HuH-7 (cell line): ENCODE measurements at regions not wholly inside any gene's neighbourhood (a gene's known extent, or its start where the extent isn't known, plus 50 kb on each side); places are given as distances from the start of the nearest gene placed in this dataset.
"Not testable (repeated sequence)": the region's sequence is repeated elsewhere in the genome, so short reads cannot be mapped to it uniquely, and the experiment has no call there.

ENCODE experiments used
- DNase-seq: peaks from one replicate; pipeline ENCODE4 v3.0.0; 2011; ENCODE audit warnings: low spot score

DNA sequence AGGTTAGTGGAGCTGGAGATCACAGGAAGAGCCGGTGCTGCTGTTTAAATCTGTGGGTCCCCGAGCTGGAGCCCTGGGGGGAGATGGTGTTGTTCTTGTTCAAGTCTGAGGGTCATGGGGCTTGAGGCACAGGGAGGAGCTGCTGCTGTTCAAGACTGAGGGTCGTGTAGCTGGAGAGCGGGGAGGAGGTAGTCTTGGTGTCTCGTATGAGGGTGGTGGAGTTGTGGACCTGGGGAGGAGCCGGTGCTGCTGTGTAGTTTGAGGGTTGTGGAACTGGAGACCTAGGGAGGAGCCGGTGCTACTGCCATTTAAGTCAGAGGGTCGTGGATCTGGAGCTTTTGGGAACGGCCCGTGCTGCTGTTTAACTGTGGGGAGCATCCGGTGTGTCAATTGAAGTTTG is 112.2 kb upstream of the SULF2 start:
- DNase-seq = no peak

DNA sequence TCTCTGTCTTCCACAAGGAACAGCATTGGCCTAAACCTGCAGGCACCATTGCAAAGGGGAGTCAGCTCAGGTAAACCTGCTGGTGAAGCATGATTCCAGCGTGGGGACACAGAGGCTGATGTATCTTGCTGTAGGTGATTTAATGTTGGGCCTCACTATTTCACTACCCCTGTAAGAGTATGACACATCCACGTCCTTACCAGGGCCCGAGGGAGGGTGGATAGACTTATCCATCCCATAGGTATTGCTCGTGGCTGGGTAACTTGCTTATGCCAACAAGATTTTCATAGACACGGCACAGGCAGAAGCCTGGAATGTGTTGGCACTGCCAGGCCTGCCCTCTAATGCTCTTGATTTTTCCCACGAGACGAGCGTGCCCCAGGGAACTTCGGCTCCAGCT is 107.4 kb upstream of the SULF2 start:
- not testable (repeated sequence) for DNase-seq

DNA sequence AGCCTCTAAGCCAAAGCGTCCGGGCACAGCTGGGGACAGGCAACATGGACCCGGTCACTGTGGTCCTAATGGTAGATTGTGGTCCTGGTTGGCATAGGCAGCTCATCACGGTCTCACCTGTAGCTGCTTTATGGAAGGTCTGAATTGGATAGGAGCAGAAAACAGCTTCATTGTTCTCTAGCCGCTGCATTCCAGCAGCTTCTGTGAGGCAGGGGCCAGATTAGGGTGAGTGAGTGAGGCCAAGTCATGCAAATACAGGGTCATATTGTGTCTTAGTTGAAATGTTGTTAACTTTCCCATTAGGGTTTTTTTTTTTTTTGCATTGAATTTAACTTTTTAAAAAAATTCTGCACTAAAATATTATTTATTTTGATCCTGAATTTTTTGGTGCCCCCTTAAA is 105.4 kb upstream of the SULF2 start:
- not testable (repeated sequence) for DNase-seq

DNA sequence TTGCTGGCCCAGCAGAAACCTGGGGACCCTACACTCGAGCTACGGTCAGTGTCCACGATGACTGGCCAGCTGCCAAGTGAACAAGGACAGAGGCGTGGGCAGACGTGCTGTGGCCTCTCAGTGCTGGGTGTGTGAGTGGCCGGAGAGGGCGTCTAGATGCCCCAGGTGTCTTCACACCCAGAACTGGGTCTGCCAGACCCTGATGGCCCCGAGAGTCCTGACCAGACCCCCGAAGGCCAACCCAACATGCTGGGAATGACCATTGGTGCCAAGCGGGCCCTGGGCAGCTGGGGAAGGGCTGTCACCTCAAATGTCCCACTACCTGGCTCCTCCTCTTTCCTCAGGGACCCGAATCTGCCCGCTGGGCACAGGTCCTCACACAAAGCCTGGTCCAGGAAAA is 104.5 kb upstream of the SULF2 start:
- not testable (repeated sequence) for DNase-seq

DNA sequence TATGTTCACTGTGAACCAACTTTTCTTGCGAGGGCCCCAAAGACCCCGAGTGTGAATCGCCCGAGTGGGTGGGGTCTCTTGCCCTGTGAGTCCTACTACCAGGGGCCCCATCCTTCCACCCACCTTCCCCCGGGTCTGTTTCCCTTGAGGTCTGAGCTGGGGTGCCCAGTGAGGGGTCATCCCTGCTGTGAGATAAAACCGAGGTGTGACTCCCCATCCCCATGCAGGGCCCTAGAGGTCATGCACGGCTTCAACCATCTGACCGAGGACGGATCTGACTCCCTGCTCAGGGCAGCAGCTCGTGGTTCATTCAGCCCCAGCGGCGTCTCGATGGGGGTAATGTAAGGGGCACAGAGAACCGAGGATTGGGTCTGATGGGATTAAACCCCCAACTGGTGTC is 103.1 kb upstream of the SULF2 start:
- no peak for DNase-seq

DNA sequence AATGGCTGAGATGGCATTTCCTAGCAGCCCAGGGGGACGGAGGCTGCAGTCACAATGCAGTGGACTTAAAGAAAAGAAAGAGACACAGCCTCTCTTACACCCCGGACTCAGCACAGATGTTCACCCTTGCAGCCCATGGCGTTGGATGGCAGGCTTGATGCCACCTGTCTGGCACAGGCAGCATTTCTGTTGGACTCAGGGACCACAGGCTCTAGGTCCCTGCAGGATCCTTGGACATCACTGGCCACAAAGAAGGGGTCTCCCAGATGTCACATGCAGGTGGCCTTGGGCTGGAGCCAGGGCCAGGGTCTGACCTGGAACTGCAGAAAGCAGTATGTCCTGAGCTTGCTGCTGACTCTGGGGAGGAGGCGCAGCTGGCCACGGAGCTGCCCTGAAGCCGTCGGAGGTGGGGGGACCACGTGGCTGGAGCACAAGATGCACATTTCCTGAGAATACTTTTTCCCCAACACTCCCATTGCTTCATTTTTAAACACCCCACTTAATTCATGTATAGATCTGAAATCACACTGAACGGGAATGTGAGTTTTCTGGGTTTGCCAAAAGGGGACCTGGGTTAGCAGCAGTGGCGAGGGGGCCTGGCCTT is 102.3 kb upstream of the SULF2 start:
- no peak for DNase-seq

DNA sequence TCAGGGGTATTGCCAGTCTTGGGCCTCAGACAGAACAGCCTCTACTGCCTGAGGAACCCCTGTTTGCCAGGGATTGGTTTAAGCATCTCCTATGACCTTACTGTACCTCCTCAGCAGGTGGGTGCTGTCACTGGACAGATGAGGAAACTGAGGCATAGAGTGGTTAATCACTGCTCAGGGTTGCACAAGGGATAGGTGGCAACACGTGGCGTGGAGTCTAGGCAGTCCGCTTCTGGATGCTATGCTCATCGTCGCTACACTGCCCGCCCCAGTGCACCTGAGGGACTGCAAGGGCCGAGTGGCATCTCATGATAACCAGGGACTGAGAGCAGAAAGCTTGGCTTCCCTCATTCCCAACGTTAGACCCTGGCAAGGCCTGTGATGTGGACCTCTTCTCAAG is 101.8 kb upstream of the SULF2 start:
- no peak for DNase-seq

DNA sequence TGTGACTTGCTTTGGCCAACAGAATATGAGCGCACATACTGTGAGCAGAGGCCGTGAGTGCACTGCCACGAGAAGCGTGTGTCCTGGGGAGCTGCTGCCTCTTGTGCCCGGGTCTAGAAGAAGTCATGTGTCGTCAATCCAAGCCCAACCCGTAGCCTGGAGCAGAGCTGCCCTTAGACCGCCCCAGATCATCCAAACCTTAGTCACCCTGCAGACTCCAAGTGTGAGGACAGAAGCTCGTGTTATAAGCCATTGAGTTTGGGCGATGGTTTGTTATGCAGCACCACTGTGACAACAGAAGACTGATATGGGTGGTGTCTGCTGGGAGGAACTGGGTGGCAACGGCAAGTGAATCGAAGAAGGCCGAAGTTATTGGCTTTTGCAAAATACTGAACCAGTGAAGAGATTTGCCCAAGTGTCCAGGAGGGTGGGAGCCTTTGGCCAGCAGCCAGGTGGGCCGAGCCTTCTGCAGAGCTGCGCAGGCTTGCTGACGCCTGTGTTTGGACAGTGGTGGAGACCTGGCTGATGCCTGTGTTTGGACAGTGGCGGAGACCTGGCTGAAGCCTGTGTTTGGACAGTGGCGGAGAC is 101.3 kb upstream of the SULF2 start:
- DNase-seq = no peak

DNA sequence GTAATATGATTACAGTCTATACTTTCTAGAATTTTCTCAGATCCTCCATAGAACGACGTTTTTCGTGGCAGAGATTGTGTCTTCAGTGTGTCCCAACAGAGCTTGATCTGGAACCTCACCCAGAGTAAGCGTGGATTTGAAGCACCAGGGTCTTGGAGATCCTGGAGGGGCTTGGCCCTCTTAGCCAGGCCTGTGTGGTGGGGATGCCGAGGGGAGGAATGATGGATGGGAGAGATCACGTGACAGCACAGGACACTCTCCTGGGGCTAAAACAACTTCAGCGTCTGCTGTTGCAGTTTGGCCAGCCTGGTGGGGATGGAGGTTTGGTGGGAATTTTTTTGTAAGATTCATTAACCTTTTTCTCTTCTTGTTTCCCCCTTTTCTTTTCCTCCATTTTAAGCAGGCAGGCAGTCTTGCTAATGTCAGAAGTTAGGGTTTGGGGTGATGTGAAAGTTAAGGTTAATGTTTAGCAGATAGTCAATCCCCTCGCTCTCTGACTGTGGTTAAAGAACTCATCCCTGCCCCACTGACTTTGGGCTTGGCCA is 100.7 kb upstream of the SULF2 start:
- no peak for DNase-seq

DNA sequence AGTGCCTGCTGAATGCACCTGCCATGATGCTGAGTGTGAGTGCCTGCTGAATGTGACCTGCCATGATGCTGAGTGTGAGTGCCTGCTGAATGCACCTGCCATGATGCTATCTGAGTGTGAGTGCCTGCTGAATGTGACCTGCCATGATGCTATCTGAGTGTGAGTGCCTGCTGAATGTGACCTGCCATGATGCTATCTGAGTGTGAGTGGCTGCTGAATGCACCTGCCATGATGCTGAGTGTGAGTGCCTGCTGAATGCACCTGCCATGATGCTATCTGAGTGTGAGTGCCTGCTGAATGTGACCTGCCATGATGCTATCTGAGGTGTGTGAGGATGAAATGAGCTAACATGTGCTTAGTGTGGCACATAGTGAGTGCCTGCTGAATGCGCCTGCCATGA is 98.7 kb upstream of the SULF2 start:
- not testable (repeated sequence) for DNase-seq

DNA sequence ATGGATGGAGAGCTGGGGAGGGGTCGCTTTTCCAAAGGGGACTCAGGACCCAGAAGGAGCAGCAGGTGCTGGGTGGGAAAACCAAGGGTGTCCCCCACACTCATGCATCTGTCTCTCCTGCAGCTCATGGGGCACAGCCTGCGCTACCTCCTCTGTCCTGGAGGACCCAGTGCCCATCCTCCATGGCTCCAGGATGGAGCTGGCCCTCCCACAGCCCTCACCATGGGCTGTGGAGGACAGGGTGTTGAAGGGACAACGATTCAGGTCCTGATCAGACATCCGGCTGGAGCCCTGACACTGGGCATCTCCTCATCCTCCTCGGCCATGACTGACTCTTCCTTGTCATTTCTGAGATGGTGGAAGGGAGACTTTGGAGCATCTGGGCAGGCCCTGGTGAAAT is 97.9 kb upstream of the SULF2 start:
- DNase-seq = no peak

DNA sequence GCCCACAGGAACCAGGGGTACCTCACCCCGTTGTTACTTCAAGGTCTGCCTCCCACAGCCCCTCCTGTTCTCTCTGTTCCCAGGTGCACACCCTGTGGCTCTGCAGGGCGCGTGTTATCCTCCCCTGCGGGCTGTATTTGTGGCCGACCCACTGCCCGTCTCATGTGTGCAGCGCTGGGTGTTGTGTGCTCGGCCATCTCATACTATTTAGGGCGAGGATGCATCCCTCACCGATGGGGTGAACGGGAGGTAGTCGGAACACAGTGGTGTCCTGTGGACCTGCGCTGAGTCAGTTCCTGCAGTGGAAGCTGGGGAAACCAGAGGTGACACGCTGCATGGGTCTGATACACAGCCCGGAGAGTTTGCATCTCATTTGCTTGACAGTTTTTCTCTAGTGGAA is 94.5 kb upstream of the SULF2 start:
- no peak for DNase-seq

DNA sequence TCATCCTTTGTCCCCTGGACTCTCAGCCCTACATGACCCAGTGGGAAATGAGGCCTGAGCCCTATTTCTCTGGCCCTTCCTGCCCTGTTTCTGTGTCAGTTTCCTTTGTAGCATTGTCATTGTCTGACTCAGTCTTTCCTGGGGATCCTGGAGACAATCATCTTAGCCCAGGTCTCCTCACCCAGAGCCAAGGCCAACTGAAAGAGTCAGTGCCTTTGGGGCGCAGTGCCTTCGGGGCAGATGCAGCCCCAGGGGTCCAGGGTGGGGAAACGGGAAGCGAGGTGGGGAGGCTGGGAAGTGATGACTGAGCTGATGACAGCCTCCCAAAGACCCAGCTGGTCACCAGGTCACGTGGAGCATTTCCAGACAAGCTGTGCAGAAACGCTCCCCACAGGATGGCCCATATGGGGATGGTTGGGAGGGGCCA is 93.3 kb upstream of the SULF2 start:
- no peak for DNase-seq

DNA sequence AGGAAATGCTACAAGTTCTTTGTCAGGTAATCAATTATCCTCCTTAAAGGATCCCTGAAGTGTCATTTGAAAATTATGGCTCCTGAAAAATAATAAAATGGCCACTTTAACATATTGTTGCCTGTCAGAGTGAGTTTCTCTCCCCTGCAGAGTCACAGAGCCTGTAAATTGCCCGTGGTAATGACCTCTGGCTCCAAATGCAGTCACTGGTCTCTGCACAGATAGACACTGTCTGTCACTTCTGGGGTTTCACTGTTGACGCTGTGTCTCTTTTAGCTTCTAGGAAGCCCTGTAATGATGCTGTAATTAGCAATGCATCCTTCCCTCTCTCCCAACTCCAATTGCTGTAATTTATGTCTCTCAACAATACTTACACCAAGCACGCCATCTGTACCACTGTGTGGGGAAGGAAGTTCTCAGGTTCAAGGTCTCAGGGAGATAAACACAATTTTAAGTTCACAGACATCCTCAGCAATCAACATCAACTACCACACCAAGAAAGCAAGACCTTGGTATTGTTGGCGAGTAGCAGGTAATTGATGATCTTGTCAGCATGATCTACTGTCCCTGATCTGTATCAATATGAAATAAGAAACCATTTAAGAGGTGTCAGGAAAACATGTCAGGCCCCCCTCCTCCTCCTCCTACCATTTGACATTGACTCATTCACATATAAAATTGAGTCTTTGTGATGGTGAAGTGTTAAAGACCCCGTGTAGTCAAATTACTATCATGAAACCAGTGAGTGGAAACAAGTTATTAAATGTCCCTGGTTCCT is 91.2 kb upstream of the SULF2 start:
- no peak for DNase-seq

DNA sequence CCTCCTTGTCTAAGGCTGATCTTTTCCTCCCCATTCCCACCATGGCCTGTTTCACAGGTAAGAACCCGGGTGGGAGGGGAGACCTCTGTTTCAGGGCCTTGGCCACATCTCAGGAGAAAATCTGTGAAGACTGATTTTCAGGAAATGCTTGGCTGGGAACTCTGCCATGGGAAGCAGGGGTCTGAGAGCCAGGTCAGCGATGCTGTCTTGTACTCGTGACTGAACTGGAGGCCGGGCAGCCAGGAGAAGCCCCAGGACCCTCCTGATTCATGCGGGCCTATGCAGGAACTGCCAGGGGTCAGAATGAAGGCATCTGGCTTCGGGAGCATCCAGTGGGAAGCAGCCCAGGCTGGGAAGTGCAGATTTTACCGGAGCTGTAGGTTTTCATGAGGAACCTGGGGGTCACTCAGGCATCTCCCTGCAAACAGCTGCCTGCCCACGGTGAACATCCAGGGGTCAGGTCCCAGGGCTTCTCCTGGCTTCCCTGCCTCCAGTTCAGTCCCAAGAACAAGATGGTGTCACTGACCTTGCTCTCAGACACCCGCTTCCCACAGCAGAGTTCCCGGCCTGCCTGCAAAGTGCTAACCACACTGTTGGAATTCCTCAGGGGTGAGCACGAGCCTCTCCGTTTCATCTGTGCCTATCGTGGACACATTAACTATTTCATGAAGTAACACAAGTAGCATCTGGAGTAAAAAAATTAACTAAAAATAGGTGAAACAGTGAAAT is 90.2 kb upstream of the SULF2 start:
- DNase-seq = no peak

DNA sequence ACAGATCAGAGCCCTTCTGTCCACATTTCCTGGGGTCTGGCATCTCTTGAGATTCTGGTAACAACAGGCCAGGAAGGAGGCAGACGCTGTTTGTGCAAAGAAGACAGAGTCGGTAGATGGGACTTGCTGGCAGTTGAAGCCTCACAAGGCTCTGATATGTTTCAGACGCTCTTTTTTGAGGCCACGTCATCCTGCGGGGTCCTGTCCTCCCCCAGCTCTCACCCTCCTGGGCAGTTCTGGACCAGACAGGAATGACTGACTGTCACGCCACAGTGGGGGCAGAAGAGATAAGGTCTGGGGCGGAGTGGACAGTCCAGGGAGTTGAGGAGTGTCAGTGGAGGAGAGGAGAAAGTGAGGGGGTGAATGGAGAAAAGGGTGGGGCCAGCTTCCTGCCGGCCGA is 87.1 kb upstream of the SULF2 start:
- no peak for DNase-seq

DNA sequence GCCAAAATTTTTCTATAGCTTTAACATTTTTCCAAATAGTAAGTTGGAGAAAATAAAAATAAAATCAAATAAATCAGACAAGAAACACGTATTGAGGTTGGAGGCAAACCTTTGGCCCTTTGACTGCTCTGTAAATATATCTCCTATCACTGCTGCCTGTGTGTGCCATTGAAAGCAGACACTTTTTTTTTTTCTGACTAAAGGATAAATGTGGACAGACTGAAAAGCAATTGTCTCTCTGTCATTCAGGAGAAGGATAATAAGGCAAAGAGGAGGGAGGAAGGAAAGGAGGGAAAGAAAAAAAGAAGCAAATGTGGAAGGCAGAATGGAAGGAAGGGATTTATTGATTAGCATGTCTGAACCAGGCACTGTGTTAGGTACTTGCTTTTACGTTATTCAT is 85.2 kb upstream of the SULF2 start:
- DNase-seq = no peak

DNA sequence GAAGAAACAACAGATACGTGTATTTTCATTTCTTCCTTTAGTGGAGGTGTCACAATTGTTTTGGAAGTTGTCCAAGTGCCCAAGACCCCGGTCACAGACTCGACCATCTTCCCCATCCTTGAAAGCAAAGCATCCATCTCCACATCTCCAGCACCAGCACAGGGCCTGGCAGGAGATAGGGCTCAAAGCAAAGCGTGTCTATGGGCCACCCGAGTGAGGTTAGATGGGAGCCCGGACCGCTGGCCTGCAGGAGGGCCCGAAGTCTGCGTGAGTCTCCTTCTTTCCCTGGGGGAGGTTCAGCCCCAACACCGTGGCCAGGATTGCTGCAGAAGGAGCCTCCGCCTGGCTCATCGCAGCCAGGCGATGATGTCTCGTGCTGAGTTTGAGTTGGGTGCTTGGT is 83.5 kb upstream of the SULF2 start:
- DNase-seq = no peak

DNA sequence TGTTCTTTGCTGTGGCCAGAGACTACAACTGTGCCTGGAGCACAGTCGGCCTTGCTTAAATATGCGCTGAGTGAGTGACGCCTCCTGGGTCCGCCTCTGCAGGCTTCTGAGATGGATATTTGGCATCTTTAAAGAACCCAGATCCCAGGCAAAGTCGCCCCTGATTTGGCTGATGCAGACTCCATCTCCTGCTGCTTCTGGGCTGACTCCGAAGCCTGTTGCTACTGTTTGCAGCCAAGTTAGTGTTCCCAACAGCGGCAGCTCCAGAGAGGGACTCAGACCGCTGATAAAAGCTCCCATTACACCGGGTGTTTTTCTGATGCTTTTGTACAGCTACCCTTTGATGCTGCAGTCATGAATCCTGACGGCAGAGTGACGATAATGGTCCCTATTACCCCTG is 83.0 kb upstream of the SULF2 start:
- no peak for DNase-seq

DNA sequence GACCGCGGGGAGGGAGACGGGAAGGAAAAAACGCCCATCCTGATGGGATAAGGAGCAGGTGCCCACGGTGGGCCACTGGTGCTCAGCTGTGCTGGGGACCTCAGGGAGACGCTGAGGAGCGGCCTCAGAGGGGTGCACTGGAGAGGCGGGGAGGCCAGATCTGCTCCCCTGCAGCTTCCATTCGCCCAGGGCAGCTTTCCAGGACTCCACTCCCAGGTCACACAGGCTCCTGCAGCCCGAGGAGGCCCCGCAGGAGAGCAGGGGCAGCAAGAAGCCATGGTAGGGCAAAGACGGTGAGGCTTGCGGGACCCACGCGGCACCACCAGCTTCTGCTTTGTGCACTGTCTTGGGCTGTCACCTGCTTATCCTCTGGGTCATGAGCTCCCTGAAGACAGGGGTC is 82.5 kb upstream of the SULF2 start:
- no peak for DNase-seq

DNA sequence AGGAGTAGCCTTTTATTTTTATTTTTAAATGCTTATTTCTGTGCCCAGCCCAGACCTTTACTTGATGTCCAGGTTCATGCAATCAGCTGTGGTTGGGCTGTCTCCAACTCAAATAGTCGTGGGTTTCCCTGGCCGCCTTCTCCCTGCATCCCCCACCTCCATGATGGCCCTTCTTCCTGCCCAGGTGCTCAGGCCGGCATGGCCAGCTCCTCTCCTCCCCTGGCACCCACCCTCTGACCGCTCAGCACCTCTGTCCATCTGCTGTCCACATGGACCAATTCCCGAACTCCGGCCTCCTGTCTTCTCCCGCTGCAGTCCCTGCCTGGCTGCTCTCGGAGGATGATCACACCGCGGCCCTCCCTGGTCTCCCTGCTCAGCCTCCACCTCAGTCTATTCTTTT is 81.2 kb upstream of the SULF2 start:
- no peak for DNase-seq

DNA sequence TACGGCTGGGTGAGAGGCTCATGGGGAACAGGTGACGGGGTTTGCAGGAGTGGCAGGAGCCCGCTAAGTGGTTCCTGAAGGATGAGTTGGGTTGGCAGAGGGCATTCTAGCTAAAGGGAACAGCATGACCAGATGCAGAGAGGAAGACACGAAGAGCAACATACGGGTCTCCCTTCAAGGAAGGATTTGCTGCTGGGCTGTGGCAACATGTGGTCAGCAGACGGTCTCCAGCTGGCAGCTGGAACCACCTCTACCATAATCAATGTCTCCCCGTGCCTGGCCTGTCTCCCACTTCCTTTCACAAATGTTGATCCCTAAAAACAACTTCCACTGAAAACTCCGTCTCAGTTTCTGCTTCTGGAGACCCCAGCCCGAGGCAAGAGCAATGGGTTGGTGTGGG is 80.6 kb upstream of the SULF2 start:
- no peak for DNase-seq

DNA sequence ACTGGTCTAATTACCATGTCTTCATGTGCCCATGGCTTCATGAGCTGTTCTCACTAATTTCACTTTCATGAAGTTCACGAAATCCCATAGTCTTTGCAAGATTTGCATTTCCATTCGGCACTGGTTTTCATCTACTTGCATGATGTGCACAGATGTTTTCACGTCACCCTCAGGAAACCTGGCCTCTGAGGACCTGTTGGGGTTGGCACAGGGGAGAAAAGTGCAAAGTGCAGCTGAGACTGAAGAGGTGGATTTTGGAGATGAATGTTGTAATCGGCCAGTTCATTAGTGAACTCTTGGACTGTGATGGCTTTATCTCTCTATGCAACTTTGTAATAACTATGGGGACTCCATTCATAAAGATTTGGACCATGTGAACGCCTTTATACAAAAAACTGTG is 80.2 kb upstream of the SULF2 start:
- no peak for DNase-seq
